T47D (cell line): ENCODE measurements at regions not wholly inside any gene's neighbourhood (a gene's known extent, or its start where the extent isn't known, plus 50 kb on each side); places are given as distances from the start of the nearest gene placed in this dataset.

Experiments used
- DNase-seq, 2 experiments: peaks; one replicate each; pipeline versions ENCODE4 v3.0.0 to v3.0.0-alpha.2; 2011 to 2012; ENCODE audit warnings: low read depth in 1 of 2, low spot score in 1 of 2
- JUND ChIP-seq: IDR thresholded peaks from 2 replicates; pipeline ENCODE4 v1.6.1; 2012; ENCODE audit warnings: low read depth
- in situ Hi-C: cut with HindIII; loops from 2 replicates; pipeline ENCODE4 v1.10.0; 2016; ENCODE audit warnings: low sequenced_read_pairs, low pct_unique_long_range_greater_than_20kb

GRCh38 chr11:112634995-112635737 lies 326.1 kb upstream of the NCAM1 start:
- DNase-seq: no peak
- in situ Hi-C loops: no loop called here
- TF ChIP-seq JUND: no peak

- no peak for TF ChIP-seq JUND
- in situ Hi-C loops: no loop called here
- DNase-seq: no peak
Measured at GRCh38 chr11:112637076-112637475, 324.1 kb upstream of the NCAM1 start.

- in situ Hi-C loops: no loop called here
- no peak for DNase-seq
- TF ChIP-seq JUND: no peak
Measured at GRCh38 chr11:112637876-112638275, 323.3 kb upstream of the NCAM1 start.

GRCh38 chr11:112639469-112639868 lies 321.8 kb upstream of the NCAM1 start:
- no peak for TF ChIP-seq JUND
- in situ Hi-C loops: no loop called here
- DNase-seq: no peak

- no peak for TF ChIP-seq JUND
- DNase-seq: no peak
- in situ Hi-C loops: no loop called here
Measured at GRCh38 chr11:112643416-112643815, 317.8 kb upstream of the NCAM1 start.

- no peak for DNase-seq
- no peak for TF ChIP-seq JUND
- in situ Hi-C loops: no loop called here
Measured at GRCh38 chr11:112644410-112645131, 316.6 kb upstream of the NCAM1 start.

GRCh38 chr11:112649856-112650255 lies 311.4 kb upstream of the NCAM1 start:
- TF ChIP-seq JUND: no peak
- DNase-seq: no peak
- in situ Hi-C loops: no loop called here

GRCh38 chr11:112650527-112650926 lies 310.7 kb upstream of the NCAM1 start:
- DNase-seq: no peak
- in situ Hi-C loops: no loop called here
- no peak for TF ChIP-seq JUND

- no peak for DNase-seq
- no peak for TF ChIP-seq JUND
- in situ Hi-C loops: no loop called here
Measured at GRCh38 chr11:112651386-112651785, 309.8 kb upstream of the NCAM1 start.

GRCh38 chr11:112652786-112653390 lies 308.3 kb upstream of the NCAM1 start:
- TF ChIP-seq JUND: no peak
- in situ Hi-C loops: no loop called here
- no peak for DNase-seq

GRCh38 chr11:112655371-112655770 lies 305.8 kb upstream of the NCAM1 start:
- no peak for TF ChIP-seq JUND
- in situ Hi-C loops: no loop called here
- DNase-seq: no peak

GRCh38 chr11:112656772-112657428 lies 304.3 kb upstream of the NCAM1 start:
- in situ Hi-C loops: no loop called here
- DNase-seq: no peak
- TF ChIP-seq JUND: no peak
